OCI-LY3 (cell line): ENCODE measurements at regions not wholly inside any gene's neighbourhood (a gene's known extent, or its start where the extent isn't known, plus 50 kb on each side); places are given as distances from the start of the nearest gene placed in this dataset.

ENCODE experiments used
- H2AFZ ChIP-seq: fragments of 200-600, 300-600 bp; shearing (Covaris generic); 2 replicates; pipeline ENCODE4 v1.6.0; 2014; ENCODE audit warnings: antibody characterized with exemption, low read depth, low read length
- H3K27ac ChIP-seq: fragments of 200-600, 300-600 bp; sonication (generic); 2 replicates; pipeline ENCODE4 v1.5.1; 2014; ENCODE audit warnings: mild to moderate bottlenecking, low read length, moderate library complexity, mixed read lengths
- H3K27me3 ChIP-seq: fragments of 200-600, 300-600 bp; sonication (generic); 2 replicates; pipeline ENCODE4 v1.6.1; 2014; ENCODE audit warnings: low read depth, low read length, mixed read lengths
- H3K36me3 ChIP-seq: fragments of 200-600, 300-600 bp; sonication (generic); replicated peaks from 2 replicates; pipeline ENCODE3; 2014; ENCODE audit warnings: low read depth, low read length, mixed read lengths
- H3K4me1 ChIP-seq: fragments of 300-600, 200-600 bp; sonication (generic); 2 replicates; pipeline ENCODE4 v1.6.1; 2014; ENCODE audit warnings: low read length, mixed read lengths
- H3K4me2 ChIP-seq: fragments of 200-600, 300-600 bp; sonication (generic); 2 replicates; pipeline ENCODE4 v1.6.1; 2014; ENCODE audit warnings: low read length, mixed read lengths
- H3K4me3 ChIP-seq: fragments of 300-600, 200-600 bp; sonication (generic); 2 replicates; pipeline ENCODE4 v1.5.1; 2014; ENCODE audit warnings: antibody characterized with exemption, mild to moderate bottlenecking, low read length, moderate library complexity
- H3K79me2 ChIP-seq: fragments of 300-600, 200-600 bp; shearing (Covaris generic); 2 replicates; pipeline ENCODE4 v1.6.1; 2014; ENCODE audit warnings: mild to moderate bottlenecking, low read length, mixed read lengths
- H3K9ac ChIP-seq: fragments of 300-600, 200-600 bp; shearing (Covaris generic); 2 replicates; pipeline ENCODE4 v1.6.0; 2014; ENCODE audit warnings: mild to moderate bottlenecking, low read length, moderate library complexity
- H3K9me3 ChIP-seq: fragments of 200-600, 300-600 bp; shearing (Covaris generic); 2 replicates; pipeline ENCODE4 v1.6.1; 2014; ENCODE audit warnings: low read length, mixed read lengths; ENCODE audit not compliant: insufficient read depth
- H4K20me1 ChIP-seq: fragments of 200-600, 300-600 bp; sonication (generic); 2 replicates; pipeline ENCODE4 v1.6.1; 2016; ENCODE audit warnings: low read length, mixed read lengths; ENCODE audit not compliant: insufficient read depth
- CTCF ChIP-seq: fragments of 200-600, 300-600 bp; sonication (generic); IDR thresholded peaks from 2 replicates; pipeline ENCODE4 v1.5.1; 2014; ENCODE audit warnings: antibody characterized with exemption, low read length, low read depth
- EZH2phosphoT487 ChIP-seq: fragments of 200-600 bp; shearing (Covaris generic); IDR thresholded peaks from 2 replicates; pipeline ENCODE4 v1.6.1; 2018; ENCODE audit warnings: antibody characterized with exemption, mixed run types, low read depth

GRCh38 chr1:221530791-221531190, 211.1 kb downstream of the DUSP10 start:
- Histone ChIP-seq H3K79me2 (no peaks in the 10 kb centered on the region), H3K4me1 (no peaks in the 10 kb centered on the region), H3K27ac (no peak overlapping the region), H3K4me2 (no peak overlapping the region), H3K4me3 (no peak overlapping the region), H4K20me1 (no peaks in the 10 kb centered on the region), H3K36me3 (no peaks in the 10 kb centered on the region), H3K9ac (no peak overlapping the region), H3K9me3 (no peaks in the 10 kb centered on the region), H2AFZ (no peak overlapping the region), H3K27me3 (peaks cover 22% of the 10 kb centered on the region)
- TF ChIP-seq CTCF (no peak), EZH2phosphoT487 (no peak)

- Histone ChIP-seq H3K27me3 (peaks cover 36% of the 10 kb centered on the region), H3K27ac (no peak overlapping the region), H3K4me1 (no peaks in the 10 kb centered on the region), H3K79me2 (no peaks in the 10 kb centered on the region), H3K36me3 (no peaks in the 10 kb centered on the region), H3K4me2 (no peak overlapping the region), H4K20me1 (no peaks in the 10 kb centered on the region), H3K9me3 (no peaks in the 10 kb centered on the region), H3K4me3 (no peak overlapping the region), H2AFZ (no peak overlapping the region), H3K9ac (no peak overlapping the region)
- no peak for TF ChIP-seq CTCF
- TF ChIP-seq EZH2phosphoT487, result no peak
Observed at GRCh38 chr1:221532071-221532773, 209.7 kb downstream of the DUSP10 start.

- Histone ChIP-seq H3K9ac (no peak overlapping the region), H3K9me3 (no peaks in the 10 kb centered on the region; the same call in 1 of the 2 replicates), H3K4me3 (no peak overlapping the region), H3K27me3 (peaks cover 31% of the 10 kb centered on the region), H3K4me1 (no peaks in the 10 kb centered on the region), H4K20me1 (no peaks in the 10 kb centered on the region), H3K4me2 (no peak overlapping the region), H3K79me2 (no peaks in the 10 kb centered on the region), H3K36me3 (no peaks in the 10 kb centered on the region), H2AFZ (no peak overlapping the region), H3K27ac (no peak overlapping the region)
- TF ChIP-seq EZH2phosphoT487 (no peak), CTCF (no peak)
Observed at GRCh38 chr1:221541296-221541695, 200.6 kb downstream of the DUSP10 start.

GRCh38 chr1:221543529-221544120, 198.3 kb downstream of the DUSP10 start:
- no peaks in the 10 kb centered on the region for H3K9me3 ChIP-seq
- H3K9ac ChIP-seq, result no peak overlapping the region
- H3K4me1 ChIP-seq, result no peaks in the 10 kb centered on the region
- no peak overlapping the region for H3K27ac ChIP-seq
- H4K20me1 ChIP-seq, result no peaks in the 10 kb centered on the region
- no peak overlapping the region for H3K4me2 ChIP-seq
- H3K4me3 ChIP-seq, result no peak overlapping the region
- H2AFZ ChIP-seq, result 0 out of 2 replicates have a peak overlapping the region, but pooled peaks have one; percentile 24
- H3K79me2 ChIP-seq, result no peaks in the 10 kb centered on the region
- no peaks in the 10 kb centered on the region for H3K36me3 ChIP-seq
- TF ChIP-seq EZH2phosphoT487, result no peak
- peak; percentile 84 for TF ChIP-seq CTCF
- peaks cover 9% of the 10 kb centered on the region; the same call in 1 of the 2 replicates for H3K27me3 ChIP-seq
